OCI-LY1 (cell line): ENCODE measurements at regions not wholly inside any gene's neighbourhood (a gene's known extent, or its start where the extent isn't known, plus 50 kb on each side); places are given as distances from the start of the nearest gene placed in this dataset.
"Not testable (repeated sequence)": the region's sequence is repeated elsewhere in the genome, so short reads cannot be mapped to it uniquely, and the experiment has no call there.

Experiments
- EZH2 ChIP-seq: fragments of 200-600 bp; sonication (generic), shearing (Covaris generic); IDR thresholded peaks from 2 replicates; pipeline ENCODE4 v1.8.0; 2017; ENCODE audit warnings: borderline replicate concordance, mixed run types, mild to moderate bottlenecking, antibody characterized with exemption, low read length, moderate library complexity, mixed read lengths
- TF ChIP-seq, protein P1 (sequence below): fragments of 200-600 bp; sonication (generic), shearing (Covaris generic); IDR thresholded peaks from 2 replicates; pipeline ENCODE4 v1.5.1; 2017; ENCODE audit warnings: mild to moderate bottlenecking, antibody characterized with exemption, low read length, moderate library complexity, mixed read lengths

DNA sequence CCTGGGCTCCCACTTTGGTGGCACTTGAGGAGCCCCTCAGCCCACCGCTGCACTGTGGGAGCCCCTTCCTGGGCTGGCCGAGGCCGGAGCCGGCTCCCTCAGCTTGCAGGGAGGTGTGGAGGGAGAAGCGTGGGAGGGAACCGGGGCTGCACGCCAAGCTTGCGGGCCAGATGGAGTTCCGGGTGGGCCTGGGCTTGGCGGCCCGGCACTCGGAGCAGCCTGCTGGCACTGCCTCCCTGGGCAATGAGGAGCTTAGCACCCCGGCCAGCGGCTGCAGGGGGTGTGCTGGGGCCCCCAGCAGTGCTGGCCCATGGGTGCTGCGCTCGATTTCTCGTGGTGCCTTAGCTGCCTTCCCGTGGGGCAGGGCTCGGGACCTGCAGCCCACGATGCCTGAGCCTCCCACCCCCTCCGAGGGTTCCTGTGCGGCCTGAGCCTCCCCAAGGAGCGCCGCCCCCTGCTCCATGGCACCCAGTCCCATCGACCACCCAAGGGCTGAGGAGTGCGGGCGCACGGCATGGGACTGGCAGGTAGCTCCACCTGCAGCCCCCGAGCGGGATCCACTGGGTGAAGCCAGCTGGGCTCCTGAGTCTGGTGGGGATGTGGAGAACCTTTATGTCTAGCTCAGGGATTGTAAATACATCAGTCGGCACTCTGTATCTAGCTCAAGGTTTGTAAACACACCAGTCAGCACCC is 1068.5 kb downstream of the ROBO2 start:
- TF ChIP-seq EZH2, result not testable (repeated sequence)
- TF ChIP-seq, protein P1, sequence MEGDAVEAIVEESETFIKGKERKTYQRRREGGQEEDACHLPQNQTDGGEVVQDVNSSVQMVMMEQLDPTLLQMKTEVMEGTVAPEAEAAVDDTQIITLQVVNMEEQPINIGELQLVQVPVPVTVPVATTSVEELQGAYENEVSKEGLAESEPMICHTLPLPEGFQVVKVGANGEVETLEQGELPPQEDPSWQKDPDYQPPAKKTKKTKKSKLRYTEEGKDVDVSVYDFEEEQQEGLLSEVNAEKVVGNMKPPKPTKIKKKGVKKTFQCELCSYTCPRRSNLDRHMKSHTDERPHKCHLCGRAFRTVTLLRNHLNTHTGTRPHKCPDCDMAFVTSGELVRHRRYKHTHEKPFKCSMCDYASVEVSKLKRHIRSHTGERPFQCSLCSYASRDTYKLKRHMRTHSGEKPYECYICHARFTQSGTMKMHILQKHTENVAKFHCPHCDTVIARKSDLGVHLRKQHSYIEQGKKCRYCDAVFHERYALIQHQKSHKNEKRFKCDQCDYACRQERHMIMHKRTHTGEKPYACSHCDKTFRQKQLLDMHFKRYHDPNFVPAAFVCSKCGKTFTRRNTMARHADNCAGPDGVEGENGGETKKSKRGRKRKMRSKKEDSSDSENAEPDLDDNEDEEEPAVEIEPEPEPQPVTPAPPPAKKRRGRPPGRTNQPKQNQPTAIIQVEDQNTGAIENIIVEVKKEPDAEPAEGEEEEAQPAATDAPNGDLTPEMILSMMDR, result not testable (repeated sequence)
